OCI-LY7 (cell line): ENCODE measurements at regions not wholly inside any gene's neighbourhood (a gene's known extent, or its start where the extent isn't known, plus 50 kb on each side); places are given as distances from the start of the nearest gene placed in this dataset.
A peak's percentile ranks its signal among the peaks of the same experiment; 100 is the strongest.

Experiments used
- BruUV-seq: library from RNA; stranded (reverse); fragments of 400-500 nt; replicated peaks from 2 replicates; lab custom pipeline; 2021; lab: Mats Ljungman, UMichigan
- CTCF ChIA-PET: fragments of 300-600 bp; sonication (Branson Sonifier 250); formaldehyde crosslinking; loops from one replicate; lab custom pipeline; 2022; ENCODE audit warnings: antibody characterized with exemption; ENCODE audit not compliant: unreplicated experiment; lab: Charles Lee
- POLR2A ChIA-PET: fragments of 300-600 bp; sonication (Branson Sonifier 250); formaldehyde crosslinking; loops from one replicate; lab custom pipeline; 2022; ENCODE audit warnings: antibody characterized with exemption; lab: Charles Lee
- DNase-seq: peaks from one replicate; pipeline ENCODE4 v3.0.0-alpha.2; 2015; ENCODE audit warnings: low spot score
- H2AFZ ChIP-seq: fragments of 200-600 bp; sonication (generic), shearing (Covaris generic); 2 replicates; pipeline ENCODE4 v1.6.1; 2014; ENCODE audit warnings: mild to moderate bottlenecking, antibody characterized with exemption, low read length, moderate library complexity
- H3K27ac ChIP-seq: fragments of 200-600 bp; sonication (generic); 2 replicates; pipeline ENCODE4 v1.5.1; 2014; ENCODE audit warnings: mixed run types, low read depth, mild to moderate bottlenecking, moderate library complexity, low read length, inconsistent platforms; ENCODE audit not compliant: poor library complexity, severe bottlenecking
- H3K36me3 ChIP-seq: fragments of 200-600 bp; sonication (generic); 2 replicates; pipeline ENCODE4 v1.6.1; 2014; ENCODE audit warnings: mild to moderate bottlenecking, antibody characterized with exemption, low read length, moderate library complexity, mixed read lengths; ENCODE audit not compliant: insufficient read depth
- H3K4me1 ChIP-seq: fragments of 200-600 bp; sonication (generic); 2 replicates; pipeline ENCODE4 v1.5.1; 2014; ENCODE audit warnings: mild to moderate bottlenecking, low read length; ENCODE audit not compliant: insufficient read depth, poor library complexity, severe bottlenecking
- H3K4me2 ChIP-seq: fragments of 200-600 bp; sonication (generic); 2 replicates; pipeline ENCODE4 v1.6.1; 2014; ENCODE audit warnings: mild to moderate bottlenecking, low read length
- H3K4me3 ChIP-seq: fragments of 200-600 bp; sonication (generic); 2 replicates; pipeline ENCODE4 v1.5.1; 2014; ENCODE audit warnings: mild to moderate bottlenecking, low read depth, low read length; ENCODE audit not compliant: poor library complexity, severe bottlenecking
- H3K79me2 ChIP-seq: fragments of 200-600 bp; sonication (generic); 2 replicates; pipeline ENCODE4 v1.6.1; 2016; ENCODE audit warnings: low read depth, mild to moderate bottlenecking, low read length, moderate library complexity, mixed read lengths; ENCODE audit not compliant: insufficient read depth
- H3K9me2 ChIP-seq: fragments of 200-600 bp; sonication (generic); 2 replicates; pipeline ENCODE4 v1.6.1; 2016; ENCODE audit warnings: mild to moderate bottlenecking, low read length, mixed read lengths; ENCODE audit not compliant: insufficient read depth
- H3K9me3 ChIP-seq: fragments of 200-600 bp; sonication (generic); 2 replicates; pipeline ENCODE4 v1.6.1; 2014; ENCODE audit warnings: mild to moderate bottlenecking, mixed run types, low read length, mixed read lengths
- H4K20me1 ChIP-seq: fragments of 200-600 bp; sonication (generic); 2 replicates; pipeline ENCODE4 v1.6.1; 2014; ENCODE audit warnings: mild to moderate bottlenecking, antibody characterized with exemption, low read length, moderate library complexity, mixed read lengths; ENCODE audit not compliant: insufficient read depth
- EZH2phosphoT487 ChIP-seq: fragments of 200-600 bp; sonication (generic); IDR thresholded peaks from 2 replicates; pipeline ENCODE4 v1.6.1; 2018; ENCODE audit warnings: low read depth, borderline replicate concordance, mild to moderate bottlenecking, mixed run types, antibody characterized with exemption, low read length, moderate library complexity, mixed read lengths
- intact Hi-C: fragments of 100-400 bp; cut with micrococcal nuclease; formaldehyde crosslinking; loops from one replicate; pipeline ENCODE4 v1.10.0; 2022; ENCODE audit not compliant: unreplicated experiment
- TF ChIP-seq, protein P1 (sequence below): fragments of 200-600 bp; sonication (generic); conservative IDR thresholded peaks from 2 replicates; pipeline ENCODE4 v1.5.1; 2014; ENCODE audit warnings: mild to moderate bottlenecking, antibody characterized with exemption, low read length, moderate library complexity, mixed read lengths

DNA sequence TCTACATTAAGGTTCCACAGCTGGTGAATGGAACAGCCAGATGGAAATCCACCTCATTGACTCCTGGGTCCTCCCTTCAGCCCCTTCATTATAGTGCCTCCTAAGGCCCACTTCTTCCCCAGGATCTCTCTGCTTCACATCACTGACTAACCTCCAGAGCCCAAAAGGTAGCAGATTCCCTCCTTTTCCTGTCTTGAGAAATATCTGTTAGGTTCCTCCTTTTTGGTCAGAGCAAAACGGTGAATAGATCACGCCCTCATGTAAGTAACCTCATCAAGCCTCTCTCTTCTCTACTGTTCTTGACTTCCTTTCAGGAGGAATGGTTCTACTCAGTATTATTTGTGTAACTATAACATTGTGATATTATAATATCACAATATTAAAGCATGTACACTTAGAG, 155.0 kb upstream of the SRD5A2 start:
- H3K9me3 ChIP-seq = no peaks in the 10 kb centered on the region
- ChIA-PET CTCF (no interaction called here), POLR2A (interaction anchor here (0.6 kb wide), 1 partner anchor 809 kb away, joined by 3 read pairs; no protein-coding TSS in a partner anchor)
- H2AFZ ChIP-seq = no peak overlapping the region
- no peak for DNase-seq
- H3K9me2 ChIP-seq = no peaks in the 10 kb centered on the region
- no peaks in the 10 kb centered on the region for H3K4me1 ChIP-seq
- H3K4me2 ChIP-seq = no peak overlapping the region
- no peak overlapping the region for H3K4me3 ChIP-seq
- H3K79me2 ChIP-seq = no peaks in the 10 kb centered on the region
- no TSS peak for BruUV-seq
- no peaks in the 10 kb centered on the region for H4K20me1 ChIP-seq
- intact Hi-C loops = no loop called here
- H3K27ac ChIP-seq = no peak overlapping the region
- H3K36me3 ChIP-seq = no peaks in the 10 kb centered on the region
- TF ChIP-seq, protein P1, sequence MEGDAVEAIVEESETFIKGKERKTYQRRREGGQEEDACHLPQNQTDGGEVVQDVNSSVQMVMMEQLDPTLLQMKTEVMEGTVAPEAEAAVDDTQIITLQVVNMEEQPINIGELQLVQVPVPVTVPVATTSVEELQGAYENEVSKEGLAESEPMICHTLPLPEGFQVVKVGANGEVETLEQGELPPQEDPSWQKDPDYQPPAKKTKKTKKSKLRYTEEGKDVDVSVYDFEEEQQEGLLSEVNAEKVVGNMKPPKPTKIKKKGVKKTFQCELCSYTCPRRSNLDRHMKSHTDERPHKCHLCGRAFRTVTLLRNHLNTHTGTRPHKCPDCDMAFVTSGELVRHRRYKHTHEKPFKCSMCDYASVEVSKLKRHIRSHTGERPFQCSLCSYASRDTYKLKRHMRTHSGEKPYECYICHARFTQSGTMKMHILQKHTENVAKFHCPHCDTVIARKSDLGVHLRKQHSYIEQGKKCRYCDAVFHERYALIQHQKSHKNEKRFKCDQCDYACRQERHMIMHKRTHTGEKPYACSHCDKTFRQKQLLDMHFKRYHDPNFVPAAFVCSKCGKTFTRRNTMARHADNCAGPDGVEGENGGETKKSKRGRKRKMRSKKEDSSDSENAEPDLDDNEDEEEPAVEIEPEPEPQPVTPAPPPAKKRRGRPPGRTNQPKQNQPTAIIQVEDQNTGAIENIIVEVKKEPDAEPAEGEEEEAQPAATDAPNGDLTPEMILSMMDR = no peak
- TF ChIP-seq EZH2phosphoT487 = no peak

- H3K9me2 ChIP-seq = no peaks in the 10 kb centered on the region
- CTCF ChIA-PET = no interaction called here
- H3K9me3 ChIP-seq = no peaks in the 10 kb centered on the region
- no peak overlapping the region for H3K27ac ChIP-seq
- no peaks in the 10 kb centered on the region for H3K79me2 ChIP-seq
- no peak overlapping the region for H3K4me3 ChIP-seq
- TF ChIP-seq, protein P1 = peak; percentile 78
- TF ChIP-seq EZH2phosphoT487 = no peak
- no peak overlapping the region for H3K4me2 ChIP-seq
- no TSS peak for BruUV-seq
- H3K4me1 ChIP-seq = no peaks in the 10 kb centered on the region
- POLR2A ChIA-PET = no interaction called here
- H3K36me3 ChIP-seq = no peaks in the 10 kb centered on the region
- H2AFZ ChIP-seq = peak overlapping the region; percentile 35; the same call in 1 of the 2 replicates
- intact Hi-C loops = no loop called here
- DNase-seq = peak; percentile 43
- no peaks in the 10 kb centered on the region for H4K20me1 ChIP-seq
Observed at GRCh38 chr2:31729442-31730092, 148.8 kb upstream of the SRD5A2 start.

- POLR2A ChIA-PET = no interaction called here
Observed at GRCh38 chr2:31729065-31729439, 148.3 kb upstream of the SRD5A2 start.

More at GRCh38 chr2:31729065-31729439, 148.3 kb upstream of the SRD5A2 start:
- TF ChIP-seq, protein P1 = no peak
- TF ChIP-seq EZH2phosphoT487 = no peak
- Histone ChIP-seq H3K4me3 (no peak overlapping the region), H3K79me2 (no peaks in the 10 kb centered on the region), H3K4me2 (no peak overlapping the region), H2AFZ (no peak overlapping the region), H3K27ac (no peak overlapping the region), H3K9me2 (no peaks in the 10 kb centered on the region), H3K4me1 (no peaks in the 10 kb centered on the region), H3K36me3 (no peaks in the 10 kb centered on the region), H4K20me1 (no peaks in the 10 kb centered on the region), H3K9me3 (no peaks in the 10 kb centered on the region)
- CTCF ChIA-PET = no interaction called here
- intact Hi-C loops = no loop called here
- no peak for DNase-seq
- no TSS peak for BruUV-seq
